Embryonic facial prominence (tissue), 1 donor: ENCODE measurements at regions not wholly inside any gene's neighbourhood (a gene's known extent, or its start where the extent isn't known, plus 50 kb on each side); places are given as distances from the start of the nearest gene placed in this dataset.

Experiments used
- DNase-seq: peaks from one replicate; pipeline ENCODE4 v3.0.0-alpha.2; 2016; ENCODE audit errors: extremely low spot score

- DNase-seq: no peak
Observed at GRCh38 chr16:9300252-9300651, 208.8 kb downstream of the HAPSTR1 start.

DNA sequence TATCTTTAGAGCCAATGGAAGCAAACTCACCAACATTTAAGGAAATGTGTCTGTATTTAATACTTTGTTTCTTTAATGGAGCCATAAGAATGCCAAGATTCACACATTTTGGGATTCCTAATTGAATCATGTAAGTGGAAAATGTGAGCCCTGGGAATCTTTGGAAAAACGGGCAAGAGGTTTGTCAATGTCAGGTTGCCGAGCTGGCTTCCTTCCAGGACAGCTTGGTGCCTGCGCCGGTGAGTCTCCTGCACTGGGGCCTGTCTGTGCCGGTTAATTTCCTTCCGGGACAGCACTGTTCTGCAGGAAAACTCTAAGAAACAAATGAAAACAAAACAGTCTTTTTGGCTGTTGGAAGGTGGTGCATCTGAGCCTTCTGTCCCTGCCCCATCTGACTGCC lies 210.6 kb downstream of the HAPSTR1 start:
- no peak for DNase-seq

- DNase-seq: no peak
Observed at GRCh38 chr16:9306753-9307152, 215.3 kb downstream of the HAPSTR1 start.

- no peak for DNase-seq
Observed at GRCh38 chr16:9307446-9307845, 216.0 kb downstream of the HAPSTR1 start.

DNA sequence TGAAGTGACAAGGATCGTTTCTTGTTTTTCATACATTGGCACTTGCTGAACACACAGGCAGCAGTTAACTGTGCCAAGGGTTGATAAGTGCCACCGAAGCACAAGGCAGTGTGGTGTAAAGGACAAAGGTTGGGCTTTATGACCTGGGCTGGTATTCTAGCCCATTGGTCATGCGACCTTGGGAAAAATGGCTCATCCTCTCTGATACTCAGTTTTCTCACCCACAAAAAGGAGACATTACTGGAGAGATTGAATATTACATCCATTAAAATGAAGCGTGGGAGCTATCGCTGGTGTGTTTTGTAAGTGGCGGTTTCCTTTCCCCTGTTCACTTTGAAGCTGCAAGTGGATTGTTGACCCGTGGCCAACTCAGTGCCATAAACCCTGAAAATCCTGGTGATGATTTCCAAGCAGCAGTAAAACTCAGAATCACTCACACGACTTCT lies 216.9 kb downstream of the HAPSTR1 start:
- no peak for DNase-seq

GRCh38 chr16:9308850-9309249 lies 217.4 kb downstream of the HAPSTR1 start:
- DNase-seq: no peak

DNA sequence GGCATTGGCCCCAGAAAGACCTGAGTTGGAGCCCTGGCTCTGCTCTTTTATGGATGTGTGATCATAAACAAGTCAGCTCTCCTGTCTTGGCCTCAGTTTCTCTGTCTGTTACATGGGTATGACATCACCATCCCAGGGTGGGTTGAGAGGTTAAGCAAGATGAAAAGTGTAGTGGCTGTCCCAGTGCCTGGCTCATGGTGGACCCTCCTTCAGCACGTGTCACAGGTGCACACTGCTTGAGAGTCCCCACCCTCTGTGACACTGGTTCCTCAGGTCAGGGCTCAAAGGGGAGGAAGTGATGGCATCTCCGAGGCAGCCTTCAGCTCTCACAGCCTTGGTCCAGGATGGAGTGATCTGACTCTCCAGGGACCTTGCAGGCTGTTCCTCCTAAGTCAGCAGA lies 218.4 kb downstream of the HAPSTR1 start:
- DNase-seq: no peak

- no peak for DNase-seq
Observed at GRCh38 chr16:9311303-9311954, 220.0 kb downstream of the HAPSTR1 start.

DNA sequence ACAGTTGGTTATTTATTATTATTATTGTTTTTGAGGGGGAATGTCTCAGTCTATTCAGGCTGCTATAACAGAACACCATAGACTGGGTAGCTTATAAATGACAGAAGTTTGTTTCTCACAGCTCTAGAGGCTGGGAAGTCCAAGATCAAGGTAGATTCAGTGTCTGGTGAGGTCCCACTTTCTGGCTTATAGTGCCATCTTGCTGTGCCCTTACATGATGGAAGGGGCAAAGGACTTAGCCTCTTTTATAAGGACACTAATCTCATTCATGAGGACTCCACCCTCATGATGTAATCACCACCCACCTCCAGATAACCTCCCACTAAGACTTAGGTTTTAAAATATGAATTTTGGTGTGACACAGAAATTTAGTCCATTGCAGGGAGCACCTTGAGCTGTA lies 224.6 kb downstream of the HAPSTR1 start:
- DNase-seq: no peak

DNA sequence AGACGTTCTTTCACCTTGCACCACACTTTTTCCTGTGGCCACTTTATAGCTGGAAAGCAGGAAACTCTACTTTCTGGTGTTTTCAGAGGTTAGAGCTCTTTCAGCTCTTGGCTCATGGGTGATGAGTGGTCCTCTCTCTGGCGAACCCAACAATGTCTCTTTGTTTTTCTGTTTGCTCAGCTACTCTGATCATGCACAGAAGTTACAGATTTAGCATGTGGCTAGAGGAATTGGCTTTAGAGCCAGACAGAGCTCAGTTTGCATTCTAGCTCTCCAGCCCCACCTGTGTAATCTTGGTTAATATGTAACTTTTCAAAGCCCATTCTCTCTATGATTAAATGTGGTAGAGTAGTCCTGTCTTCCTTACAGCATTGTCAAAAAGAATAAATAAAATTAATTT lies 225.2 kb downstream of the HAPSTR1 start:
- no peak for DNase-seq

DNA sequence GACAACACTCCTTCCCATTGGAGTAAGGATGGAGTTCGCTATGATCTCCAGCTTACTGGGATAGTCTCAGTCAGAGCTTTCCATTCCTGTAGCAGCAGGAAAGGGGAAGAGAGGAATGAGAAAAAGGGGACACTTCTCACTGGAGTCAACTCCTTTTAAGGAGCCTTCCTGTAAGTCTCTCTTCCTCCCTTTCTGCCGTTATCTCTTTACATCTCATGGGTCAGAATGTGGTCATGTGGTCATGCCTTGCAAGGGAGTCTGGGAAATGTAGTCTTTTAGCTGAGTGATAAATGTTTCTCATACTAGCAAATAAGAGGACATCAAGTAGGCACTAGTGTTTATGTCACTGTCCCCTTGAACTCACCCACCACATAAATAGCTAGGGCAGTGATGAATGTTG lies 227.3 kb downstream of the HAPSTR1 start:
- DNase-seq: no peak

GRCh38 chr16:9322769-9323168 lies 231.3 kb downstream of the HAPSTR1 start:
- no peak for DNase-seq

- no peak for DNase-seq
Observed at GRCh38 chr16:9323170-9323569, 231.7 kb downstream of the HAPSTR1 start.

GRCh38 chr16:9327253-9327652 lies 235.8 kb downstream of the HAPSTR1 start:
- DNase-seq: no peak

DNA sequence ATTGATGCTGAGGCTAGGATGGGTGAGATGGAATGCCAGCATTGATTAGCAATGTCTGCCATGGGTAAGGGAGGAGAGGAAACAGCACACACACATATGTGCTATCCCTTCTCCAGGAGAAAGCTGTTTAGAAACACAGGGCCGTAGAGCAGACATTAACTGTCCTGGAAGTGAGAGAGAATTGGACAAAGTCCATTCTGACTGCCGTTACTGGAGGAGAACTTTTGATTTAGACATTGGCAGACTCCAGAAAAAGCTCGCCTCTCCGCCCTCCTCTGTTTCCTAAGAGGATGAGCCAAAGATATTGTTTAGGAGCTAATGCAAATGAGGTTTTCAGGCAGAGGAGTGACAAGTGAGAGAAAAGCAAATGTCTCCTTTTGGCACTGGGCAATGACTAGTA lies 237.0 kb downstream of the HAPSTR1 start:
- no peak for DNase-seq

GRCh38 chr16:9330095-9330494 lies 238.7 kb downstream of the HAPSTR1 start:
- DNase-seq: no peak

DNA sequence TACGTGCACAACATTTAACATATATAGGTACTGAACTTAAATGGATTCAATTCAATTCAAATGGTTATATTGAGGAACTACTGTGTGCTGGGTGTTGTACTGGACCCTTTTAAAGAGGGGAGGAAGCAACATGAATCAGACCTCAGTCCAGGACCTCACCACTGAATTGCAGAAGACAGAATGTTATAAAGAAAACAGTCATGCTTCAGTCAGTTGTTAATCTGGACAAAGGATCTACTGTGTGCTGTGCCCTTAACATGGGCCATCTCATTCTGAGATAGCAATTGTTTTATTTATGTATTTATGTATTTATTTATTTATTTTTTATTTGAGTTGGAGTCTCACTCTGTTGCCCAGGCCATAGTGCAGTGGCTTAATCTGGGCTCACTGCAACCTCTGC lies 240.1 kb downstream of the HAPSTR1 start:
- DNase-seq: no peak

GRCh38 chr16:9332574-9333148 lies 241.2 kb downstream of the HAPSTR1 start:
- no peak for DNase-seq

DNA sequence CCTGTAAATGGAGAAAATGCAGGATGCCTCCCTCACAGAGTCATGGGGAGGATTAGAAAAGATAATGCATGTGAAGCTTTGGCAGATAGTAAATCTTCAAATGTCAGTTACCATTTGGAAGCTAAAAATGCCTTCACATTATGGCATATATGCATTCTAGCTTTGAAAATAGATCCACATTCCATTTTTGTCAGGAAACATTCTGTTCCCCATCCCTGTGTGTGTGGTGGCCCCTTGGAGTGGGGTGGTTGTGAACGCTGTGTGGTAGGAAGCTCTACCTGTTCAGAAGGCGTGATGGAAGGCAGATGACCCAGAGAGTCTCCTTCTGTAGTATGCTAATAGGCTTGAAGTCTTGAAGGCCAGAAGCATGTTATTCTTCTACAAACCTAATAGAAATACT lies 242.0 kb downstream of the HAPSTR1 start:
- no peak for DNase-seq

DNA sequence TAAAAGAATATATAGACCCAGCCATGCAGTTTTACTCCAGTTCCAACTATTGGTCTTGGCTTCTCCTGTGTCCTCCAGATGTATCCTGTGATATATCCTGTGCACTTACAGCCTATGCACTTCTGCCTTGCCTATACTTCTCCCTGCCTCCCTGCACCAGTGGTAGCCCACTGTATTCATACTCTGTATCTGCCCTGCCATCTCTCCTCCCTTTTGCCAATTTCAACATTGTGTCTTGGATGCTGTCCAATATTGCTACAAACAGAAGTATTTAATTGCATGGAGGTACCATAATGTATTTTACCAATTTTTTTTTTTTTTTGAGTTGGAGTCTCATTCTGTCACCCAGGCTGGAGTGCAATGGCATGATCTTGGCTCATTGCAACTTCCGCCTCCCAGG lies 242.7 kb downstream of the HAPSTR1 start:
- DNase-seq: no peak

DNA sequence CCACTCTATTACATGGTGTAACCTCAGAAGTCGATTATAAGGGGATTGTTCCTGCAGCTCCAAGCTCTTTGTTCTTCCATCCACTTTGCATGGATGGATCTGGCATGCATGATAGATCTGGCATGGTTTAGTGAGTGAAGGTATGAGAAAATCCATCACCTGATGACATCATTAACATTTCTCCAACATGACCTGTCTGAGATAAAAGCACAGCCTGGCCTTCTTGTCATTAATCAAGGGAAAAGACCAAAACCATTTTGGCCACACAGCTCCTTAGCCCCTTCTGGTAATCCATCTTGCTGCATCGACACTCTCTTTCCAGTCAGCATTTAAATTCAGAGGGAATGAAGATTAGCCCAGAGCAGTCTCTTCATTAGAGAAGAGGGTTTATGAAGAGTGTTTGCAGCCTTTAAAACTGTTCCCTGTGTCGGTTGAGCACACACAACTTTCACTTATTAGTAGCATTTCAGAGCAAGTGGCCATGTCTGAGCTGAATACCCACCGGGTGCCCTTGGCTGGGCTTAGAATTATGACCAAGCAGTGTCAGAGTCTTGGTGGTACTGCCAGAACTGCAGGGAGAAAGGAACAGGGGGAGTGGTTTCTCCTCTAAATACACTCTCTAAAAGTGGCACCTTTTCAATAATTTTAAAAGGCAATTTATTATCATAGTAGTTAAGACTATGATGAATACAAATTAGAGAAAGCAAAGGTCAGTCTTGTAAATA lies 246.0 kb downstream of the HAPSTR1 start:
- DNase-seq: no peak

- no peak for DNase-seq
Observed at GRCh38 chr16:9338068-9338467, 246.6 kb downstream of the HAPSTR1 start.

GRCh38 chr16:9338510-9338909 lies 247.1 kb downstream of the HAPSTR1 start:
- no peak for DNase-seq
